DMS79 treated with DMSO at 0.1 percent for 48 hours (cell line): ENCODE measurements at regions not wholly inside any gene's neighbourhood (a gene's known extent, or its start where the extent isn't known, plus 50 kb on each side); places are given as distances from the start of the nearest gene placed in this dataset.

Experiments
- DNase-seq: peaks from one replicate; lab custom pipeline; 2025; lab: John Stamatoyannopoulos, UW

GRCh38 chr10:111732166-111732785, 451.3 kb downstream of the GPAM start:
- no peak for DNase-seq

- no peak for DNase-seq
Observed at GRCh38 chr10:111739125-111739873, 444.3 kb downstream of the GPAM start.

- DNase-seq: no peak
Observed at GRCh38 chr10:111739874-111740139, 443.8 kb downstream of the GPAM start.

- DNase-seq: no peak
Observed at GRCh38 chr10:111745982-111746381, 437.6 kb downstream of the GPAM start.

GRCh38 chr10:111747751-111748150, 435.8 kb downstream of the GPAM start:
- DNase-seq: no peak

GRCh38 chr10:111748184-111748583, 435.4 kb downstream of the GPAM start:
- no peak for DNase-seq

- no peak for DNase-seq
Observed at GRCh38 chr10:111750165-111750849, 433.3 kb downstream of the GPAM start.

GRCh38 chr10:111756217-111757061, 427.1 kb downstream of the GPAM start:
- DNase-seq: no peak

GRCh38 chr10:111758593-111758992, 425.0 kb downstream of the GPAM start:
- no peak for DNase-seq

GRCh38 chr10:111762114-111762513, 421.5 kb downstream of the GPAM start:
- DNase-seq: no peak

- no peak for DNase-seq
Observed at GRCh38 chr10:111765216-111765615, 418.3 kb downstream of the GPAM start.

GRCh38 chr10:111766464-111766863, 417.1 kb downstream of the GPAM start:
- no peak for DNase-seq

- DNase-seq: no peak
Observed at GRCh38 chr10:111767661-111768060, 415.9 kb downstream of the GPAM start.

GRCh38 chr10:111773950-111774349, 409.6 kb downstream of the GPAM start:
- DNase-seq: no peak

- no peak for DNase-seq
Observed at GRCh38 chr10:111774486-111774885, 409.1 kb downstream of the GPAM start.

GRCh38 chr10:111784436-111784835, 399.1 kb downstream of the GPAM start:
- no peak for DNase-seq

- no peak for DNase-seq
Observed at GRCh38 chr10:111784946-111785465, 398.6 kb downstream of the GPAM start.

- DNase-seq: no peak
Observed at GRCh38 chr10:111785921-111786320, 397.6 kb downstream of the GPAM start.

- DNase-seq: no peak
Observed at GRCh38 chr10:111789821-111790220, 393.7 kb downstream of the GPAM start.

GRCh38 chr10:111801841-111802240, 381.7 kb downstream of the GPAM start:
- no peak for DNase-seq

GRCh38 chr10:111804781-111805180, 378.8 kb downstream of the GPAM start:
- no peak for DNase-seq

GRCh38 chr10:111811517-111811916, 372.0 kb downstream of the GPAM start:
- DNase-seq: no peak
